Head of caudate nucleus (tissue), 42 donors: ENCODE measurements at regions not wholly inside any gene's neighbourhood (a gene's known extent, or its start where the extent isn't known, plus 50 kb on each side); places are given as distances from the start of the nearest gene placed in this dataset.

Experiments used
- DNase-seq, 42 donors: peaks; one replicate each; pipeline versions ENCODE4 v3.0.0 to v3.0.0-alpha.2; 2020 to 2021; ENCODE audit warnings: mixed read lengths in 7 of 42
- intact Hi-C: fragments of 100-400 bp; cut with DNase I; formaldehyde crosslinking; loops from one replicate; pipeline ENCODE4 v1.15.0; 2022

GRCh38 chr6:91538622-91539021 is 951.8 kb upstream of the MAP3K7 start:
- intact Hi-C loops: no loop called here
- no peak for DNase-seq

DNA sequence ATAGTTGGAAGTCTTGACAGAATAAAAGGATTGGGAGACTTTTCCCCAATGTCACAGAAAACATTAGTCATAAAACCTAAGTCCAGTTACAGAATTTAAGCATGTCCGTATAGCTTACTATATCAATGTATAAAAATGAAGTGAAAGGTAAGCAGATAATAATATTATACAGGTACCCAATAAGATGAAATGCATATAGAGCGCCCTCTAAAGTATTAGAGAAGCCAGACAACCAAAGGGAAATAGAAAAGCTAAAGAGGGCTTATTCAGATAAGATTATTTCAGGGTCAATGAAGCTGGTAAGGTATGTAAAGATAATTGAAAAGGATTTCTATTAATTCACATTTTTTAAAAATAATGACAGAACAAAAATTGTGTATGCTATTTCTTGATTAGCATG is 947.7 kb upstream of the MAP3K7 start:
- intact Hi-C loops: no loop called here
- no peak for DNase-seq

DNA sequence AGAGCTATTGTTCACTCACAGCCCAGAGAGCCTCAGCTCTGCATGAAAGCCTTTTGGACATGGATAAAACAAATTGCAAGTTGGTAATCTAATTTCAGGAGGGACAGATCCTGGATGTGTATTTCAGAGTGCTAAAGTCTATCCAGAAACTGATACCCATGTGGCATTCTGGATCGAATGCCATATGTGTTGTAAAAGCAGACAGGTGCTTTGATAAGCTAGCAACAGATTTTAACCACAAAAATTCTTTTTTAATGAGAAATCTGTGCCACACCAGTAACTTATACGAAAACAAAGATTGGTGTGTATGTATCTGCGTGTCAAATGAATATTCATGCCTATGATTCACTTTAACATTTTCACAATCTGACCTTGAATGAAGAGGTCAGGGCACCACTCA is 936.6 kb upstream of the MAP3K7 start:
- DNase-seq: no peak
- intact Hi-C loops: no loop called here

DNA sequence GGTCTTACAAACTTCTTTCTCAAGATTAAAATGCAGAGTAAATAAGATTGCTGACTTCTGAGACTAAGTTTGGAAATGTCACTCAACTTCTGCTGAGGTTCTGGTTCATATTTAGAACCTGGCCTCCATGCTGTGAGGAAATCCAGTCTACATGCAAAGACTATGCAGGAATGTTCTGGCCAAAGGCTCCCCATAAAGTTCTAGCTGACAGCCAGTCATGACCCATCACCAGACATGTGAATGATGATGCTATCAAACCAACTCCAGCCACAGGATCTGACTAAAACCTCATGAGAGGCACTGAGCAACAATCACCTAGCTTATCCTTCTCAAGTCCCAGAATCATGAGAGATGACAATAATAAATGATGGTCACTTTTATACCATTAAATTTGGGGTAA is 935.1 kb upstream of the MAP3K7 start:
- intact Hi-C loops: no loop called here
- no peak for DNase-seq

GRCh38 chr6:91509711-91510110 is 922.8 kb upstream of the MAP3K7 start:
- no peak for DNase-seq
- intact Hi-C loops: no loop called here

DNA sequence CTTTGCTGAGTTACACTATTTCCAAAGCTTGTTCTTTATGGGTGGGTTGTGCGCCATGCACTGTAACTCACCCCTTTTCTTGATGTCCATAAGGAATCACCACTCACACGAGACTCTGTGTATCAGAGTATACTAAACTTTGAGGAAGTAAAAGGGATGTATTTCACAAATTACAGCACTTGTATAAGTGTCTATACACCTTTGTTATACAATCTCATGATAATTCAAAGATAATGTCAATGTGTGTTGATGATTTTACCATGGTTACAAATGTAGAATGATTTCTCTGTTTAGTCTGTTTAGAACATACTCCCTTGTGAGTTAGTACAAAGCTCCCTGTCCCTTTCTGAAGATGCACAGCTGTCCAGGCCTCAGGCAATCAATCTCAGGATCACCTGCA is 922.2 kb upstream of the MAP3K7 start:
- intact Hi-C loops: no loop called here
- DNase-seq: no peak

DNA sequence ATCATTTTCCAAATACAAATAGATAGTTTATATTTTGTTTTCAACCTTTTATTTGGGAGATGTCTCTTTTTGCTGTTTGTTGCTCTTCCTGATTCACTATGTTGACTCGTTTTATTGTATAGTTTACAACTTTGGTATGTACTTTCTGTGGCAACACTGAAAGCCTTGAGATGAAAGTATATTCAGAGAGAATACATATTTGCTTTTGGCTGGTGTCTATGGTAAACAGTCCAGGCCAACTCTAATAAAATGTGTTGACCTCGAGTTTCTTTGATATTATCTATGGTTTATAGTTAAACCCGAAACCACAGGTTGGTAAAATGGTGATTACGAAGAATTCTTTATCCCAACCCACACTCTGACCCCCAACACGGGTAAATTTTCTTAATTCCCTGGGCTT is 919.6 kb upstream of the MAP3K7 start:
- intact Hi-C loops: no loop called here
- DNase-seq: no peak

DNA sequence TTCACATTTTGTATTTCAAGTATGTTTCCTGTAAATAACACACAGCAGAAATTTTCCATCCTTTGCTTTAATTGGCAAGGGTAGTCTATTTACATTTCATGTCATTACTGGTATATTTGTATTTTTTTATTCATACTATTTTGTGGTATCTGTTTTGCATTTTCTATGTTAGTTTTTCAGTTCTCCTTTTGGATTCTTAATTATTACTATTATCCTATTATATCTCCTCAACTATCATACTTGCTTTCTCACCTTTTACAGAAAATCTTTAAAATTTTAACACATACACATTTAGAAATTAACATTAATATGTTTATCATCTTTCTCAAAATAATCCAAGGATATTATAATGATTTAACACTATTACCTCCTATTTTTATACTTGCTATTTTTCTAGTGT is 918.3 kb upstream of the MAP3K7 start:
- no peak for DNase-seq
- intact Hi-C loops: no loop called here

DNA sequence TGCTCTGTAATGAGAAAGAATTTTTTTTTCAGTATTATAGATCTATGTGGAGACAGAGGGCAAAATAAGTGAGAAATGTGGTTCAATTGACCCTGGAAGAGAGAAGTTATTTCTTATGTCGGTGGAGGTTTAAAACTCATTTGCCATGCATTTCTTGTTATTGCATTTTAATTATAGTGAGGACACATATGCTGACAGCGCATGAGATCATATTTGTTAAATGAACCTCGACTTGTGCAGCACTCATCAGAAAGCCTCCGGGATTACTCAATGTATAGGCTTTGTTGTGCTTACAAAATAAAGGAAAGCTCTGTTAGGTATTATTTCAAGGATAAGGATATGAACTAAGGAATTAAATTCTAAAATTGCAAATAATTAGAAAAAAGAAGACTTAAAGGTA is 915.1 kb upstream of the MAP3K7 start:
- DNase-seq: no peak
- intact Hi-C loops: no loop called here

DNA sequence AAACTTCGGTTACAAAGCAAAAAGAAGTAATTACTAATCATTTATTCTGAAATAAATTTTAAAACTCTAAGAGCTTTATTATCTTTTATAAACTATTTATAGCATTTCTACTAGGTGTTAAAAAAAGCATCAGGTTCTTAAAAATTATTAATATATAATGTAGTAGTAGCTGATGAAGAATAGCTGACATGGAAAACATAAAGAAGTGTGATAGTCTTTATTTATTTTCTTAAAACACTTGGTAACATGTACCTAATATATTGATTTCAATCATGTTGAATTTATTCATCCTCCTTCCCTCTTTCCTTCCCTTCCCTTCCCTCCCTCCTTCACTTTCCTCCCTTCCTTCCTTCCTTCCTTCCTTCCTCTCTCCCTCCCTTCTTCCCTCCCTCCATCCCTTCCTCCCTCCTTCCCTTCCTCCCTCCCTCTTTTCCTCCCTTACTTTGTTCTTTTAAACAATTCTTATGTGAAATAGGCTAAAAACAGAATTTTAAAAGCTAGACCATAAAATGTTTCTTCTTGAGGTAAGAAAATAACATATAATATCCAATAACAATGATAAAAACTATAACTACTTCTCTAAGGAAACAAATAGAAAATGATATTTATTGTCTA is 913.9 kb upstream of the MAP3K7 start:
- no peak for DNase-seq
- intact Hi-C loops: no loop called here

DNA sequence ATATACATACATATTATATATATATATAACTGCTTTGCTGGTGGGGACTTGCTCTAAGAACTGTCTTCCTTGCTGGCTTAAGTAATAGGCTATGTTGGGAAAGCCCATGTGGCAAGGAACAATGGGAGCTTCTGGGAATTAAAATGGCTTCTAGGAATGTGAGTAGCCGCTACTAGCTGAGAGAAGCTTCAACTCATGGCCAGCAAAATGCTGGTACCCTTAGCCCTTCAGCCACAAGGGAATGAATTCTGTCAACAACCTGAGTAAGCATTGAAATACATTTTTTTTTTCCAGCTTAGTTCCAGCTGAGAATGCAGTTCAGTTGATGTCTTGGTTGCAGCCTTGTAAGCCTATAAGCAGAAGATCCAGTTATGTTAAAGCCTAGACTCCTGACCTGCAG is 911.7 kb upstream of the MAP3K7 start:
- DNase-seq: no peak
- intact Hi-C loops: no loop called here

GRCh38 chr6:91497770-91498169 is 910.9 kb upstream of the MAP3K7 start:
- intact Hi-C loops: no loop called here
- DNase-seq: no peak

DNA sequence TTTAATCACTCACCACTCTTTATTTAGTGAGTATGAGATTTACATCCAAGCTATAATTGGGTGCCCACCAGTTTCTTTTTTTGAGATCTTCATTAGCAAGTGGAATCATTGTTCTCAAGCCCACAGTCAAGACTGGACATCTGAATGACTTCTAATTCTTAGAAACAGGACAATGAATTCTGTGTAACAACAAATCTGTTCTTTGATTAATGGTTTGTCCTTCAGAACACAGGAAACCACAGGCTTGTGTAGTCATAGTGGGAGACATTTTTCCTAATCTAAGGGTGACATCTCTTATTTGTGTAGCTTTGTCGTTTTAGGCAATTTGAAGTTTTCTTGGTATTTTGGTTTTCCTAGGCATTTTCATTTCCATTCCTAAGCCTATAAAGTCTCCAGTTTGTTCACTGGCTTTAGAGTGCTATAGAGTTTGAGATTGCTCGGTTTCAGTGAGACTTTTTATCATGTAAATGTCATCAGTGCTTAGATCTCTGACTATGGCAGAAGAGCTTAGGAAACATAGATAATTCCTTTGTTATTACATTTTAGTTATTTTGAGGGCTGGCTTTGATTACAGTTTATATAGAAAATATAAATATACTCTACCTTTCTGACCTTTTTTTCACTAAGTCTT is 903.9 kb upstream of the MAP3K7 start:
- intact Hi-C loops: no loop called here
- DNase-seq: no peak

DNA sequence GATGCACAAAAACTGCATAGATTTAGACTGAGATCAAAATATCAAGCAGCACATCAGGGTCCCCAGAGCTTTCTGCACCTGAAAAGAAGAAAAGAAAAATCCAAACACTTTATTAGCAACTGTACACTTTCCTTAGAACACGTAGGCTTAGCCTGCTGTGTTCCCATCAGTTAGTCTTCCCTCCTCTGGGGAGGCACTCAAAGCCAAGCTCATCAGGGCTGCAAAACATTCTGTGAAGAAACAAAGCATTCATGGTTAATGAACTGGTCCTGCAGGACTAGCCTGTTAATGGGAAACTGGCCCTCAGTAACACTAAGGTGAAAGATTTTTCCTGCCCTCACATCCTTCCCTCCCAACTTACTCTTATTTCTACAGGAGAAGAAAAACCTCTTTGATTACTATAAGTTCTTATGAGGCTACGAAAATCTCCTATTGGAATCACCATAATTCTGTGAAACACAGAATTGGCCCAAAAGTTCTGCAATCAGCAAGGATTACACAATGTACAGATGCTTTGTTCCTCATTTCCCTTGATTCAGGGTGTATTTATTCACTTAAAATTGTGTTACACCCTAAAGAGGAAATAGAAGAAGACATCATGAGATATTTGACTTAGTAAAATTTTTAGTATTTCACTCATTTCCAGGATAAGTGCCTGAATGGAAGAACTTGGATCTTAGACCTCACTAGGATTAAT is 901.0 kb upstream of the MAP3K7 start:
- intact Hi-C loops: no loop called here
- no peak for DNase-seq

DNA sequence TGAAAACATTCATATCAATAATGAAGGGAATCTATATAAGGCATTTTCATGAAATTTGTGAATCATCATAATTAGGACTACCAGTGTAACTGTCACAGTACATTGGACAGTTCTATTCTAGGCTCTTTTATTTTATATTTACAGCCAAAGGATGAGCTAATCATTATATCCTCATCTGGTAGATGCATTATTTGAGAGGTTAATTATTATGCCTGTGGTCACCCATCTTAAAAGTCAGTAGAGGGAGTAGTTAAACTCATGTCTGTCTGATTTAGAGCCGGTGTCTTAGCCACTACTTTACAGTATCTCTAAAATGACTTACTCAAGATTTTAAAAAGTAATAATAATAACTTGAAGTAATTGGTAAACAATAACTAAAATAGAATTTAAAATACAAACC is 899.3 kb upstream of the MAP3K7 start:
- intact Hi-C loops: no loop called here
- no peak for DNase-seq

DNA sequence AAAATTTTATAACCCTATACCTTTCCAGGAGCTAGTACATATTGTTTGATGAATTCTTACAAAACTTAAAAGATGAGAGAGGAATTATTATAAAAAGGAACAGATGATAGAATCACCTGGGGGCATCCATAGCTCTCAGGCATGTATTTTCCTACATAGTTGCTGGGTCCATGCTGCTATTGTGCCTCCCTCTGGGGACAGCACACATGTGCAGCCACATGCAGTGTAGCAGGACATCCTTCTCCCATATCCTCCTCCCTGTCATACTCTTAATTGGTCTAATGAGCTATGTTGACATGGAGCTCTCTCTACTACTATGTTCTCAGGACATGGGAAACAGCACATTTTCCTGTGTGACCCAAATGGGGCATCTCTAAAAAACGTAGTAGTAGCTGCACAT is 898.2 kb upstream of the MAP3K7 start:
- intact Hi-C loops: no loop called here
- no peak for DNase-seq

DNA sequence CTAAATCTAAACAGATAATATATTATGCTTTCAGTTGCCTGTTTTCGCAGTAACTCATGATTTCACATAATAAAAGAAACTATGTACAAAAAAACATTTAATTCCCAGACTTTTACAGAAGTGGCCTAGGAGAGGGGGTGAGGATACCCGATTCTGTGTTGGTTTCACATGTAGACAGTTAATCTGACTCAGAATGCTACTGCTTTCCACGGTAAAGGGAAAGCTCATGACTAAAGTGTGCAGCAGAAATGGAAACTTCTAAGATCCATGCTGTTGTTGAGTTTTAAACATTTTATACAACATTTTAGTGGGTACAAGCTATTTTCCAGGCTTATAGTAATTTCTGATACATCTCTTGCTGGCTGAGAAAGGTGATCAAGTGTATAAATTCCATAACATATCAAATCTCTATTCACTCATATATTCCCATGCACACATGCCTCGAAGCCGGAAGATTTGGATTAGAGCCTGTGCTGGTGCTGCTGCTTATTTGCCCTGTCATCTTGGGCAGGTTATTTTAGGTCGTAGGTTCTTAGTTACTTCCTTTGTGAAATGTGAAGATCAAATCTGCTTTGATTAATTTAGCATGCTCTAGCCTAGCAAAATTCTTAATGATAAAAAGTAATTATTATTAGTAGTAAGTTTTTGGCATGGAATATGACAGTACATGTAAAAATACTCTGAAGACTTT is 896.7 kb upstream of the MAP3K7 start:
- intact Hi-C loops: no loop called here
- DNase-seq: no peak

DNA sequence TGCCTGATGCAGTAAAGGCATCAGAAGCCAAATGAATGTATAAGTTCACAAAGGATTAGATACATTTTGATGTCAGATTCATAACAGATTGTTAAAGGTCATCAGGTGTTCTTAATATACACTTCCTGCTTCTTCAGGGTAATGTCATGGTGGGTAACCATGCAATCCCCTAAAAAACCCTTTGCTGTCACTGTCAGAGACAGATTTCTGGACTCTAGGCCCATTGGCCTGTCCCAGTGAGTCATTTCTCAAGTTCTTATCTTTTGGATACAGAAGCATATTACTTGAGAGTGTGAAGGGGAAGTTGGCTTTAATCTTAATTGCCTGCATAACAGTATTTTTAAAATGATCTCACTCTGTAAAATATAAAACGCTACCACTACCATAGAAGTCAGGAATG is 895.6 kb upstream of the MAP3K7 start:
- intact Hi-C loops: no loop called here
- DNase-seq: no peak

DNA sequence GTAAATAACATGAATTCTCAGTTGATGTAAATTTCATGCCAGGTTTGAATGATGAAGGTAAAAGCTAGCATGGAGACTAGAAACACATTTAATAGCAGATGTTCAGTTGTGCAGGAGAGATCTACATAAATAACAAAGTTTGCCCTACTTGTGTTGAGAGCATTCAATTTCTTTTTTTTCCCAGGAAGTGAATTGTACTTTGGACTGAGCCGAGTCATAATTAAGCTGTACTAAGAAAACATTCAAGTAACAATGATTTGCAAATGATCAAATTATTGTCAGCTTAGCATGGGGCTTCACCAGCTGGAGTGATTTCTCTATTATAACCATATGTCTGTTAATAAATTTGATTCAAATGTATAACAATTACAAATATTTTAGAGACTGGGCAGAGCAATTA is 893.5 kb upstream of the MAP3K7 start:
- intact Hi-C loops: no loop called here

DNA sequence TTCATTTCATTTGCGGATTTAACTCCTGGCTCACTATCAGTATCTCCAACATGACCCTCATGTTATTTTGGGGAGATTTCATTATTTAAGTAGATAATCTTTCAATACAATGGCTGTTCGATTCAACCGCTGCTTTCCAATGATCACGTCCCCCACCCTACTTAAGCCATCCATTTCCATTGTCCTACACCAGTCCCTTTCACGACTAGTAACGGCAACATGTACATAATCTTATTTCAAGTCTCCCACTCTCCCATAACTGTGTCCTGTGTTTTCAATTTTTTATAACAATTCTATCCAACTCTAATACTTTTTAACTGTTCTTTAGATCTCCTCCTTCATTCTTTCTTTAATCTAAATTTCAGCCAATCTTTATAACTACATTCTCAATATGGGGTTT is 890.8 kb upstream of the MAP3K7 start:
- intact Hi-C loops: no loop called here
- no peak for DNase-seq

More for the DNA sequence above, 893.5 kb upstream of the MAP3K7 start:
- DNase-seq: no peak
